HG03108 (cell line): ENCODE measurements at regions not wholly inside any gene's neighbourhood (a gene's known extent, or its start where the extent isn't known, plus 50 kb on each side); places are given as distances from the start of the nearest gene placed in this dataset.
"Not testable (repeated sequence)": the region's sequence is repeated elsewhere in the genome, so short reads cannot be mapped to it uniquely, and the experiment has no call there.

Experiments used
- ATAC-seq: cut with Tn5 transposase; IDR thresholded peaks from one replicate; pipeline ENCODE4 v1.9.1; 2021; ENCODE audit warnings: moderate library complexity; ENCODE audit not compliant: unreplicated experiment

DNA sequence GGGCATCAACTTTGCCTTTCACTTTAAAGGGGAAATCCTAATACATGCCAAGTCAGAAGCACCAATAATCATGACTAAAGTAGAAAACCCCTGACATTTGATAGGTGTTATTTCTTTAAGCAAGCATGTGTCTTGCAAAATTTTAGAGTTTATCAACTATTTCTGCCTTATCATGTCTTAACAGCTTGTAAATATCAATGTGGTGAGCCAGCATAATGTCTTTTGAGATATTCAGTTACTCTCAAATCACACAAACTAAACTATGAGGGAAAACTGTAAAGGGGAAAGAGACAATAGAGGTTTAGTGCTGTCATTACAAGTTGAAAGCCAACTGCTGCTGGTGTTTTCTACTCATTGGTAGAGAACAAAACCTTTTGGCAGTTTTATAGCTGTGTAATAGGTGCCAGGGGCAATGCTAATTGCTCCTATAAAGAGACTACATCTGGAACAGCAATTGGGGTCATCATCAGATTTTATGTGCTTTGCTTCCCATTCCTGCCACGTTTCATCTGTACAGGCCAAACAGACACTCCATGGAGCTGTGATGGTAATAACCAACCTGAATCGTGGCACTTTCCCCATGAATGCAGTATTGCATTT is 1027.4 kb downstream of the FSCB start:
- no peak for ATAC-seq

DNA sequence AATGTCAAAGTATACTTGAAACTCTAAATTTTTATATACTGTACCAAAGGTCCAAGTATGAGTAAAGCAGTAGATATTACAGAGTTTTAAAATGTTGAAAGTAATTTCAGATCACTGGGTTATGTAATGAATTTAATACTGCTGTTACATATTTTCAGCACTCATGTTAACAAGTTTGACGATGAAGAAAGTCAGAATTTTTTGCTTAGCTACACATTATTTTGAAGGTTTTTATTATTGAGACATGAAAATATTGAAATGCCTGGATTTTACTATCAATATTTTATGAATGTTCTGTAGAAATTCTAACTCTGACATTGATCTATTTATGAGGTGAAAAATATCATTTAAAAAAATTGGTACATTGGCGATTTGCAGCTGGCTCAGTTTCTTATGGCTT is 1030.3 kb downstream of the FSCB start:
- ATAC-seq, result no peak

DNA sequence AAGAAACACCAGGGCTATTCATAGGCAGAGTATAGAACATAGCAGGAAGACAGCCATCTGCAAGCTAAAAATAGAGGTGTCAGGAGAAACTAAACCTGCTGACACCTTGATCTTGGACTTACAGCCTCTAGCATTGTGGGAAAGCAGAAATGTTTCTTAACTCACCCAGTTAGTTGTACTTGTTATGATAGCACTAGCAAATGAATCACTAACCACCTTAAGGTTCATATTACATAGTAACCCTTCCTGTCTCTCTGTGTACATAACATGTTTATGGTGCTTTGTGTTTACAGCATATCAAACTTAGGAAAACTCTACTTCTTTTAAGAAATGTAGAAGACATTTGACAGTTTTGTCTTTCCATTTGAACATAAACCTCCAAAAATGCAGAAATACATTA is 1031.3 kb downstream of the FSCB start:
- ATAC-seq, result no peak

DNA sequence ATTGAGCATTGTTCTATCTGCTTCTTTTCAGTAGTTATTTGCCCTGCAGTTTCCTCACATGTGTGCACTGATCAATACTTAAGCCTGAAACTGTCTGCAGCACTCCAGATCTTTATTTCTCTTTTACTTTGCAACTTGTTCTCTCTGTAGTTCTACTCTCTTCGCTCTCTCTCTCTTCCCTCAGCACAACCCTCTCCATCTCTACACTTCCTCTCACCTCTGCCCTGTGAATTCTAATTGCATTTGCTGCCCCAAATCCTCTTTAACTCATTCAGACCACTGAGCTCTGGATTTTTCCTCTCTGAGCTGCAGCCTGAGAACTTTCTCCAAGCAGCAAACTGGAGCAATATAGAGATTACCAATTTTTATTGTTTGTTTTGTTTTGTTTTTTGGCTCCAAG is 1035.5 kb downstream of the FSCB start:
- no peak for ATAC-seq

DNA sequence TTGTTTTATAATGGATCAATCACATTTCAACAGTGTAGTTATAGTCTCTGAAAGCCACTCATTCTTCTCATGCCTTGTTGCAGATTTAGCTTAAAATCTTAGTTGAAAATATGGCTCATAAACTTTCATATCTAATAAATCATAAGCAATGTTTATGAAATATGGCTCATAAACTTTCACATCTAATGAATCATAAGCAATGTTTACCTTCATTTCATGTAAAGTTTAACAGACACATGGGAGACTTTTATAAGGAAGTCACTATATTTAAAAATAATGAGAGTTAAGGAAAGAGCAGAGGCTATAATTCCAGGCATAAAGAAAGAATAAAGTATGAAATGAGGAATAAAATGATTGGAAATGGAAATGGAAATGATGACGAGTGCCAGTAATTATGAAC is 1042.1 kb downstream of the FSCB start:
- no peak for ATAC-seq

DNA sequence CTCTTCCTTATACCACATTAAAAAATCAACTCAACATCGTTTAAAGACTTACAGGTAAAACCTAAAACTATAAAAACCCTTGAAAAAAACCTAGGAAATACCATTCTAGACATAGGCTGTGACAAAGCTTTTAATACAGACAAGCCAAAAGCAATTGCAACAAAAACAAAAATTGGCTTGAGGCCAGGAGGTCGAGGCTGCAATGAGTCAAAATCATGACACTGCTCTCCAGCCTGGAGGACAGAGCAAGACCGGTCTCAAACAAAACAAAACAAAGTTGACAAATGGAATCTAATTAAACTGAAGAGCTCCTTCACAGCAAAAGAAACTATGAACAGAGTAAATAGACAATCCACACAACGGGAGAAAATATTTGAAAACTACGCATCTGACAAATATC is 1057.8 kb downstream of the FSCB start:
- no peak for ATAC-seq

DNA sequence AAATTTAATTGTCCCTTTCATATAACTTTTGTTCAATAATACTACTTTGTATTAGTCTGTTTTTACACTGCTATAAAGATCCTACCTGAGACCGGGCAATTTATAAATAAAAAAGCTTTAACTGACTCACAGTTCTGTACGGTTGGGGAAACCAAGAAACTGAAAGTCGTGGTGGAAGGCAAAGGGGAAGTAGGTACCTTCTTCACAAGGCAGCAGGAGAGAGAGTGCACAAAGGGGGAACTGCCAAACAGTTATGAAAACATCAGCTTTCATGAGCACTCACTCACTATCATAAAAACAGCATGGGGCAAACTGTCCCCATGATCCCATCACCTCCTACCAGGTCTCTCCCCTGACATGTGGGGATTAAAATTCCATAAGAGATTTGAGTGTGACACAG is 1069.0 kb downstream of the FSCB start:
- ATAC-seq, result no peak

DNA sequence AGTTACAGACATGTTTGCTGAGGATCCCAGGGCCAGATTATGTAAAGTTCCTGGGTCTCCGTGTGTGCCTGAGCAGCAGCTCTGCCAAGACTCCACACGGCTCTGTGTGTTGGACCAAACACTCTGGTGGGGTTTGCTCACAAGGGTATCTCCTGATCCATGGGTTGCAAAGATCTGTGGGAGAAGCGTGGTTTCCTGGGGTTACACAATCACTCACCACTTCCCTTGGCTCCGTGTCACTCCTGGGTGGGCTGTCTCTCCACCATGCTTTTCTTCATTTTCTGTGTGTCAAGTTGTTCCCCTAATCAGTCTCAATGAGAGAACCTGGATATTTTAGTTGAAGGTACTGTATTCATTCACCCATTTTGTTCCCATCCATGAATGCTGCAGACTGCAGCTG is 1088.8 kb downstream of the FSCB start:
- no peak for ATAC-seq

DNA sequence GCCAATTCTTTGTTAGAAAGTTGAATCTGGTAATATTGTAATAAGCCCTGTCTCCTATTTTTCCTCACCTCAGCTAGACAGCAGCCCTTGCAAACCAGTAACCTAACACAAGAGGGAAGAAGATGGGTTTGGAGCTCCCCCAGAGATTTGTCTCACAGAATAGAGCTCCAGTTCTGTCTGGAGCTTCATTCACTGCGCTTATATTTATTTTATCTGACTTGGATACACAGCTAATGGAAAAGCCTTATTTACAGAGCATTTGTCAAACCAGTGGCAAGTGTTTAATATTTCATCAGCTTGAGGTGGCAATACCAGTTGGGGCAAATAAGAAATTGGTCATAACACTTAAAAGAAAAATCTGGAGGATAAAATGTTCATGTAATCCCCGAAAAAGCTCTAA is 1094.0 kb downstream of the FSCB start:
- no peak for ATAC-seq

DNA sequence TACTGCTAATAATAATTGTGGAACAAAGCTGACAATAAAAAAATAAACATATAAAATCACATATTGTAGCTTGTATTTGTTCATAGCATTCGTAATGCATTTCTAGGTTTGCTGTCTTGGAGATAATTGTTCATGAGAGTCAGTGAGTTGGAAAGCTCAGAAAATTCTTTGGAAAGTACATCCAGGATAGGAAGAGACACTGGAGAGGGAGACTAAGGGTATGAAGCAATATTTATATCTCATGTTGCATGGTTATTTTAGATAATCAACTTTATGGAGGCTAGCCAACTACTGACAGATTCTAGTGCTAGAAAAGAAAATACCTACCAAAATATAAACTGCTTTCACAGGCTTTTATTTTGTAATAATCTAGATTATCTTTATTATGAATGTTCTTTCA is 1095.2 kb downstream of the FSCB start:
- ATAC-seq, result no peak

DNA sequence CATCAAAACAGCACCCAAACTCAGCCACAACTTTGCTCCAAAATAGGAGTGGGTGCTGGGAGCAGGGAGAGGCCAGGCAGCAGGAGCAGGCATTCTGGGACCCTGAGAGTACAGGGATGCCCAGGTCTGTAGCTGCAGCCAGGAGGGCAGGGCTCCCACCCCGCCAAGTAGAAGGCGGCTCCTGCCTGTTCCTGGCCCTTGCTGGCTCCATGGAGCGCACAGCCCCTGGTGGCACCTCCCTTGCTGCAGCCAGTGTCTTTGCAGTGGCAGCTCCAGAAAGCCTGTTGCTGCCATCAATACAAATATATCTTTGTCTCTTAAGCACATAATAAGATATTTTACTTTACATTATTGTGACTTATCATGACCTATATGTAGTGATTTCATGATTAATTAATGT is 1096.5 kb downstream of the FSCB start:
- ATAC-seq, result no peak

DNA sequence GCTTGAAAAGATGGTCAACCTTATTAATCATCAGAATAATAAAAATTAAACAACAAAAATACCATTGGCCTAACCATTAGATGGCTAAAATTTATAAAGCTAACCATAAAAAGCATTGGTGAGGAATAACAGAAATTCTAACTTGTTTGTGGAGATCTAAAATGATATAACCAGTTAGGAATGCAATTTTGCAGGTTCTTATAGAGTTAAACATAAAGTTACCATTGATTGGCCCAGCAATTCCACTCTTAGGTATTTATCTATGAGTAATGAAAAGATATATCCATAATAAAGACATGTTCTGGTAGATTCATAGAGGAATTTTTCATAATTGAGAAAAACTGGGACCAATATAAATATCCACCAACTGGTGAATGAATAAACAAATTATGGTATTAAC is 1098.6 kb downstream of the FSCB start:
- ATAC-seq, result no peak

DNA sequence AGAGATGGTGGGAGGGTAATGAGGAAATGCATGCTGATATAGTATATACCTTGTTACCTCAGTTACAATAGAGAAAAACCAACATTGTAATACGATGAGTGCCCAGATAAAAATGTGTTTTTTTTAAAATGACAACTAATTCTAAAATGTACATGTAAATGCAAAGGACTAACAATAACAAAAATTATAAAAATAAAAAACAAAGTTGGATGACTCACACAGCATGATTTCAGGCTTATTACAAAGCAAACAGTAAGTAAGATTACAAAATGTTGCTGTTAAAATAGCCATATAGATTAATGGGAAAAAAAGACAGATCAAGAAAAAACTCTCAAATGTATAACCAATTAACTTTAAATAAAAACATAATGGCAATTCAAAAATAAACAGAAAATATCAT is 1099.4 kb downstream of the FSCB start:
- ATAC-seq, result no peak

DNA sequence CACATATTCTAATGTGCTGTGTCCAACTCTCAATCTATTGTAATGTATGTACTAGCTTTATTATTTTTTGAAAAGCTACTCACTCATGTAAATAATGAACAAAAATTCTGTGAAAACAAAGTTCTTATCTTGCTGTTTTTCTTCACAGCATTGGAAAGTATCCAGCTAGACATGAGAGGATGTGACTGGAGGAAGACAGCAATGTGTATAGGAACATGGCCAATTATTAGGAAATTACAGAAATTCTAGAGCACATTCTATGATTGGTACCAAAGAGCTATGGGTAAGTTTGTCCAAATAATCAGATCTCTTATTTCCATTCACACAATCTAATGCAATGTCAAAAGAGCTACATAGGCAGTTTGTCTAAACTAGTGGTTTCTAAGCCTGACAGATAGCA is 1100.2 kb downstream of the FSCB start:
- ATAC-seq, result no peak

DNA sequence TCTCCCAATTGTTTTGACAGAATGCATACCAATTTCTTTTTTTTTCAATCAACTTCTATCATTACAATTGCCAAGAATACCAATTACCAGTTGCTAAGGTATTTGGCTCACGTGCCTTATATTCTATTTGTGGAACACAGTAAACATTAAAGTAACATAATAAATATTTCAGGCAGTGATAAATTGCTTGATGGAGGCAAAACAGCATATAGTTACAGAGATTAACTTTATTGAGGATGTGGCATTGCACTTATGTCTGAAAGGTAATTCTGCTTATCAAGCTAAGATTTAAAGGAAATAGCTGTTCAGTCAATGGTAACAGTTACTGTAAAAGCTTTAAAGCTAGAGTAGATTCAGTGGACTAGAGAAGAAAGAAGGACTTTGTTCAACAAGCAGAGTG is 1107.8 kb downstream of the FSCB start:
- no peak for ATAC-seq

DNA sequence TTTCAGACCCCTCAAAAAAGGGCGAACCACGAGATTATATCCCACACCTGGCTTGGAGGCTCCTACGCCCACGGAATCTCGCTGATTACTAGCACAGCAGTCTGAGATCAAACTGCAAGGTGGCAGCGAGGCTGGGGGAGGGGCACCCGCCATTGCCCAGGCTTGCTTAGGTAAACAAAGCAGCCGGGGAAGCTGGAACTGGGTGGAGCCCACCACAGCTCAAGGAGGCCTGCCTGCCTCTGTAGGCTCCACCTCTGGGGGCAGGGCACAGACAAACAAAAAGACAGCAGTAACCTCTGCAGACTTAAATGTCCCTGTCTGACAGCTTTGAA is 1136.6 kb downstream of the FSCB start:
- not testable (repeated sequence) for ATAC-seq

DNA sequence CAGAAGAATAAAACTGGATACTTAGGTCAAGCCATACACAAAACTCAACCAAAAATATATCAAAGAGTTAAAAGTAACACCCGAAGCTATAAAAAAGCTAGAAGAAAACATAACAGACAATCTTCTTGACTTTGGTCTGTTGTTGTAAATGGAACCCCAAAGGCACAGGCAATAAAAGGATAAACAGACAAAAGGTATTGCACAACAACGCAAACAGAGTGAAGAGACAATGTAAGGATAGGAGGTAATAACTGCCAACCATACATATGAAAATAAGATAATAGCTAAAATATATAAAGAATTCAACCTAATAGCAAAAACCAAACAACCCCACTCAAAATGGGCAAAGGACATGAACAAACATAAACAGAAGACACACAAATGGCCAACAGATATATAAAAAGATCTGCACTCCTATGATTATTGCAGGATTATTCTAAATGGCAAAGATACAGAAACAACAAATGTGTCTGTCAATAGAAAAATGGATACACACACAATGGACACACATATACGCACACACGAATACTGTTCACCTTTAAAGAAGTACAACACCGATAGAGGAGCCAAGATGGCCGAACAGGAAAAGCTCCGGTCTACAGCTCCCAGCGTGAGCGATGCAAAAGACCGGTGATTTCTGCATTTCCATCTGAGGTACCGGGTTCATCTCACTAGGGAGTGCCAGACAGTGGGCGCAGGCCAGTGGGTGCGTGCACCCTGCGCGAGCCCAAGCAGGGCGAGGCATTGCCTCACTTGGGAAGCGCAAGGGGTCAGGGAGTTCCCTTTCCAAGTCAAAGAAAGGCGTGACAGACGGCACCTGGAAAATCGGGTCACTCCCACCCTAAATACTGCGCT is 1137.1 kb downstream of the FSCB start:
- ATAC-seq, result no peak

DNA sequence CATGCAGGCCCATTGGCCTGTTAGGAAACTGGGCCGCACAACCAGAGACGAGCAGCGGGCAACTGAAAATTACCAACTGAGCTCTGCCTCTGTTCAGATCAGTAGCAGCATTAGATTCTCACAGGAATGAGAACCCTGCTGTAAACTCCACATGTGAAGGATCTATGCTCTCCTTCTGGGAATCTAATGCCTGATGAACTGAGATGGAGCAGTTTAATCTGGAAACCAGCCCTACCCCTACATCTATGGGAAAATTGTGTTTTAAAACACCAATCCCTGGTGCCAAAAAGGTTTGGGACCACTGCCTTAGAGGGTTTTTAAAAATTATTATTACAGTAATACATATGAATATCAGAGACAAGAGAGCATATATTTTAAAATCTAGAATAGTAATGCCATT is 1144.5 kb downstream of the FSCB start:
- ATAC-seq, result no peak

DNA sequence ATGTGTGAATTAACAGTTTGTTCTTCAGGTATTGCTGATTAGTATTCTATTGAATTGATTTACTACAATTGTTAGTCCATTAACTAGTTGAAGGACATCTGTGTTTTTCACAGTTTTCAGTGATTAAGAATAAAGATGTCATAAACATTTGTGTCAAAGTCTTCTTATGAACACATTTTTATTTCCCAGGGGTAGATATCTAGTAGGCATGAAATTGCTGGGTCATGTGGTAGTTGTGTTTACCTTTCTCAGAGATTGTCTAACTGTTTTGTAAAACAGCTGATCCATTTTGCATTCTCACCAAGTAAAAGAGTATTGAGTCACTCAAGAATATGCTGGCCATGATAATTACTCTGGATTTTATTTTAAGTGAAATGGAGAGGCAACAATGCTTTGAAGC is 1145.3 kb downstream of the FSCB start:
- ATAC-seq, result no peak

DNA sequence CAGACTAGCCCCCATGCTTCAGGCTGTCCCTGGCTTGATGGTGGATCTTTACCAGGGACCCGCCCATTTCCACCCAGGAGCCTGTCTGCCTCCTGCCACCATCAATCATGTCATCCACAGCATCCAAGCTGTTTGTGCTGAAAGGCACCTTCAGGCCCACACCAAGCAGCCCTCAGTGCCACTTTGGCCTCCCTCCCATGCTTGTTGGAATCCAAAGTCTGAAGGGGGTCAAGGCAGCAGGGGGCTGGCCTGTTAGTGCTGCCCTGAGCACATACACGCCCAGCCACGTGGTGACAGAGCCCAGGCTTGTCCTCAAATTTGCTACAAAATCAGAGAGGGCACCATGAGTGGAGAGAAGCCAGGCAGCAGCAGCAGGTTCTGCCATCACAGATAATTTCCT is 1146.8 kb downstream of the FSCB start:
- ATAC-seq, result no peak

DNA sequence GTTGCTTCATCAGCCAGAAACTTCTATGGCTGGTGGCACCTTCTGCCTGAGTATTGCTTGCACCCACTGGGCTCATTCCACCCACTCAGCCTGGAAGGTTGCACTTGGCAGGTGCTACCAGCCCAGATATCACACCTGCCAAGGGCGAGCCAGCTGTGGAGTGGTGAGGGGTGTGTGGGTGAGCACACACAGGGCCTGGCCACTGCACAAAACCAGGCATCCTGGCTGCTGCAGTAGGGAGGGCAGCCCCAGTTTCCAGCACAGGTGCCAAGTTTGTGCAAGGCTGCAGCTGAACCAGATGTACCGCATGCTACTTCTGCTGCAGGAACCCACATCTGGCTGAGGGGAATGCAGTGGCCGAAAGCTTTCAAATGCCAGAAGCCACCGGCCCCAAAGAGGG is 1147.8 kb downstream of the FSCB start:
- ATAC-seq, result no peak

DNA sequence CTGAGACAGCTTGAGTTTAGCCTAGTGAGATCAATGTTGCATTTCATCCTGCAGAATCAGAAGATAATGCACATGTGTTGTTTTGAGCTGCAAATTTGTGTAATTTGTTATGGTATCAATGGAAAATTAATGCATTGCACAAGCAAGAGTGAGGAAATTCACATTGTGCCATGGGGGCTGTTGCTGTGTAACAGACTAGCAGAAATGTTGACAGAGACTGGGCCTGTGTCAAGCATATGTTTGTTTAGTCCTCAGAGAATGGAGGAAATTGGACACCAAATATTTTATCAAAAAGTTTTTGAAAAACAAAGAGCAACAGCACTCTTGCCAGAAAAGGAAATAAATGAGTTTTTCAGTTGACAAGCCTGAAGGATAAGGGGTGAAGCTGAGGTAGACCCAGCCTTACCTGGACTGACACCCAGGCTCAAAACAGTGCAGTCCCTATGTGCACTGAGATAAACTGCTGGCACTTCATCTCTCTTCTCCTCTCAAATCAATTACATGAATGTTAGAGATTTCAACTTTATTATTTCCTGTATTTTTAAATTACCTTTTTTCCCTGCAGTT is 1150.0 kb downstream of the FSCB start:
- no peak for ATAC-seq

DNA sequence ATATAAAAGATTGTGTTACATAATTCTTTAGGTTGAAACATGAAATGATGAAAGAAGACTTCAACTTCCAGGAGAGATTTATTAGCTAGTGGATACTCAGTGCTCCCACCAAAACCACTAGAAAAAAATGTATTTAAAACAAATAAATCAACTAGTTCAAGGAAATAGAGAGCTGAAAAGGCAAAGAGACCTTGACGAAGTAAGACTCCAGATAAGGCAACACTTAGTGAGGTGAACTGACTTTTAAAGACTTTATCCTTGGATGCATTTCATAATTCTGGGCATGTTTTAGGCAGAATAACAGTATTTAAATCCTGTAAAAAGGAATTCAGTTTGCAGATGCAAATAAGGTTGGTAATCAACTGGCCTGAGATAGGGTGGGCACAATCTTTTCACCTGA is 1150.7 kb downstream of the FSCB start:
- ATAC-seq, result no peak
